H1 (cell line): ENCODE measurements at regions not wholly inside any gene's neighbourhood (a gene's known extent, or its start where the extent isn't known, plus 50 kb on each side); places are given as distances from the start of the nearest gene placed in this dataset.

ENCODE experiments used
- FOSL1 ChIP-seq: IDR thresholded peaks from 2 replicates; pipeline ENCODE4 v1.6.1; 2011; ENCODE audit warnings: mild to moderate bottlenecking, low read depth, low read length, moderate library complexity; ENCODE audit not compliant: insufficient read depth
- NANOG ChIP-seq: IDR thresholded peaks from 2 replicates; pipeline ENCODE4 v1.6.1; 2011; ENCODE audit warnings: low read length, low read depth, mild to moderate bottlenecking, inconsistent platforms; ENCODE audit not compliant: insufficient read depth, poor library complexity, severe bottlenecking

DNA sequence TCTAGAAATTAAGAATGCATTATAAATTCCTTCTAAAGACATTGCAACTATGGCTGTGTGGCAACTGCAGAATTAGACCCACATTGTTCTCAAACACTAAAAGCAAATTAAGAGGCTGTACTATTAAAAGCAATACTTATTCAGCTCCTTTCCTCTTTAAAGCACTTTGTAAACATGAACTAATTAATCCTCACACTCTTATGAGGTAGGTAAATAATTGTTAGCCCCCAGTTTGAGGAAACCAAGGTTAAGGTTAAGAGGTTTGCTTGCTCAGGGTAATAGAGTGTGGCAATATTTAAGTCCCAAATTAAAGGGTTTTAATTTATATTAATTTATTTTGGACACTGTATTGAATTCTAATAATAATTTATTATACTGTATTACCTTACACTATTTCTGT lies 553.8 kb downstream of the LRRIQ3 start (continued):
- TF ChIP-seq NANOG (no peak), FOSL1 (no peak)
- TF ChIP-seq, all 59 proteins: peak for 0
